ENCODE measurements at regions not wholly inside any gene's neighbourhood (a gene's known extent, or its start where the extent isn't known, plus 50 kb on each side); places are given as distances from the start of the nearest gene placed in this dataset.
A peak's percentile ranks its signal among the peaks of the same experiment; 100 is the strongest.
"Not testable (repeated sequence)": the region's sequence is repeated elsewhere in the genome, so short reads cannot be mapped to it uniquely, and the experiment has no call there.

DNA sequence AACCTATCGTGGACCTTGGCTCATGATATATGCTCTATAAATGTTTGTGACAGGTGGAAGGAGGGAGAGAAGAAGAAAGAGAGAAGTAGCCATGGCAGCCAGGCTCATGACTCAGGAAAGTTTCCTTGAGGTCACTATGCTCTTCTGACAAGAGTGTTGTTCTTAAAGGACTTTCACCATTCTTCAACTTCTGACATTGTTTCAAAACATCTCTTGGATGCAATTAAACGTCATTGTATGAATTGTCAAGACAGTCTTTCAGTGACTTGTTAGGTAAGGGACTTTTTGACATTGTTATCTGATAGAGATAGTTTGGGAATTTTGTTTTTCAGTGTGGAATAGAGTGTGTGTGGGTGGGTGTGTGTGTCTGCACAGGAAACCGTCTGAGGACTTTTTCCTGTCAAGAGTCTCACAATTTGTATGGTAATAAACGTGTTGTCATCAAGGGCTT lies 617.0 kb downstream of the MID1IP1 start:
- DNase-seq: no peak

DNA sequence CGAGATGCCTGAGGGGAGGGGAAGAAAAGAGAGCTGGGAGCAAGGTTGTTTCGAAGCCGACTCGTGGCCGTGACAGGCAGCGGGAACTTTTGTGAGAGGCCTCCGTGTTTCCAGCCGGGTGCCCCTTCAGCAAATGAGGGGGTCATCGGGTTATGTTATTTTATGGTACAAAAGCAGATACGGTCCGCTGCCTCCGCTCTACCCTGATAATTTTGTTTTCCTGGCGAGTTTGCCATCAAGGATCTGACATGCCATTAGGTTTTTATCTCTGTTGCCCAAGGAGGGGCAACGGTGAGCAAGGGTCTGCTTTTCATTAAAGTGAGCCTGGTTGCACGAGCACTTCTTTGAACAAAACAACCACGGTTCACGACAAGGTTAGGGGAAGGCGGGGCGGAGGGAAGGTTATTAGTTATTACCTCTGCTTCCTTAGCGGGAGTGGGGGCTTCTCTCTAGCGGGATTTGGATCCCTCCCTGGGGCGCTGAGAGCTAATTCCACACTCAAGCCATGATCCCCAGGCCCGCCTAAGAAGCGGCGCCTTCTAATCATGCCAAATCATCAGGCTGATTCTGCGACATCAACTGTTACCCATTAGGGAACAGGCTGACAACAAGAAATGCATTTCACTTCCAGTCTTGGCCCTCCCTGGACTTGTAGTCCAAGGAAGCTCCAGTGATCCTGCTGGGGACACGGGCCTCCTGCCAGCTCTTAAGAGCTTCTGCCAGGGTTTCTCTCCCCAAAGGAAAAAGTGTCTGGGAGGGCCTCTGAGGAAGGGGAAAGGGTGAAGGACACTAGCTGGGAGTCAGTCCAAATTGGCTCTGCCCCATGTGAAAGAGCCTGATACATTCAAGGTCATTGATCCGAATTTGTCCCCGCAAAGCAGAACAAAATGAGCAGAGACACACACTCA lies 617.7 kb downstream of the MID1IP1 start:
- no peak for DNase-seq

DNA sequence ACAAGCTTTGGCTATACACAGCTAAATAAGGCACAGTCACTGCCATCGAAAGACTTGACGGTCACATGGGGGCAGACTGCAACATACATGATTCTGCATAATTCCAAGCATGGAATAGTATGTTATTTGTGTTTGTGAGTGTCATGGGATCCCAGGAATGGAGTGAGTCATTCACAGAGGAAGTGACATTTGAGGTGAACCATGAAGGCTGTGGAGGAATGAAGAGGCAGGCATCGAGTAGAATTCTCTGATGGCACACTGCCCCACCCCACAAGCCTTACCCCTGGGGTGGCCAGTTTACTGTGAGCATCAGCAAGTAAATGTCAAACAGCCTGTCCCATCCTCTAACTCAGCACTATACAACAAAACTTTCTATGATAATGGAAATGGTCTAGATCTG lies 619.7 kb downstream of the MID1IP1 start:
- DNase-seq: no peak

DNA sequence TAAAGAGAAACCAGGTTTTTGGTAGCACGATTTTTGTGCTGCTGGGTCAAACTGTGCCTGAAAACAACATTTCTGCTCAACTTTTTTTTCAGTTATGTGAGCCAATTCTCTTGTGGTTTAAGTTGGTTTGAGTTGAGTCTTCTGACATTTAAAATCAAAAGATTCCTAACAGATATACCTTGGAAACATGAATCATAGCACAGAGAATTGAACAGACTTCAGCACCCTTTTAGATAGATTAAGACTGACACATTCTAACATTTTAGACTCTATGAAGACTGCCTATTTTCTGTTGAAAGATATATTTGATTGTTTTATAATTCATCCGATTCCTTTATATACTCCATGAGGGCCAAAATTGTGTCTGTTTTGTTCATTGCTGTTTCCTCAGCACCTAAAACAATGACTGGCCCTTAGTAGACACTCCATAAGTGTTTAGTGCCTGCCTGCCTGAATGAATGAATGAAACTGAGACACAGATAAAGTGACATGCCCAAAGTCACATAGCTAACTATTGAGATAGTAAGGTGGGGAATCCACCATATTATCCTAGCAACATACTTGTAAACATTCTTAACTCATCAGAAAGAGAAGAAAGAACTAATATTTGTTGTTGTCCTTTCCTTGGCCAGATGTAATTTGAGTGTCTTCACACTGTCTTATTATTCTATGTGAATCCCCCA lies 624.0 kb downstream of the MID1IP1 start:
- no peak for DNase-seq

DNA sequence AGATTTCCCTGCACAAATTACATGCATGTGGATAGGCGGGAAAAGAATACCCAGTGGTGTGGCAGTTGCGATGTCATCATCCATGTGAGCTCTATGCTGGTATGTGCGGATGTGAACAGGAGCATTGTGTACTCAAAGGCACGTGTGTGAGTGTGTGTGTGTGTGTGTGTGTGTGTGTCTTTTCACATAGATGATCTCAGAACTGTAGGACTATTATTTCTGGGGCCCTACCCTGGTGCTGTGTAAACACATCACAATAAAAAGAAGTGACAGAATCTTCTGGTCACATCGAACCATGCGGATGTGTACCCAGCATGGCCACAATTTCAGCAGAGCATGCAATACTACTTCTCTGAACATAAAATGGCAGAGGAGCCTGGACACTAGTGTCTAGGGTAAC lies 624.8 kb downstream of the MID1IP1 start:
- DNase-seq: no peak

DNA sequence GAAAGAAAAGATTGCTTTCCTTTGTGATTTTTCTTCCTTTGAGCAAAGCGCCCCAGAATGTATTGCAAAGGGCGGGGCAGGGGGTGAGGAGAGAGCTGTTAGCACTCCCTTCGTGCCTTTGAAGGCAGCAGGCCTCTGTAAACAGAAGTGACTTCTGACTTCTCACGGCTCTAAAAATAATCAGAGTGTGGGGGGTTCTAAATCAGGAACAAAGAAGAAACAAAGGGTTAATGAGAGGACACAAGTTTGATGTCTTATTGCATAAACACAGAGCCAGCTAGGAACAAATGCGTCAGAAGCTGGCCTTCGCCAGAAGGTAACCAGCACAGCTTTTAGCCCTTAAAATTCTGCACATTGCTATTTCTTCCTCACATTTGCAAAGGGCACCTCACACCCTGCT lies 626.2 kb downstream of the MID1IP1 start:
- DNase-seq: no peak

DNA sequence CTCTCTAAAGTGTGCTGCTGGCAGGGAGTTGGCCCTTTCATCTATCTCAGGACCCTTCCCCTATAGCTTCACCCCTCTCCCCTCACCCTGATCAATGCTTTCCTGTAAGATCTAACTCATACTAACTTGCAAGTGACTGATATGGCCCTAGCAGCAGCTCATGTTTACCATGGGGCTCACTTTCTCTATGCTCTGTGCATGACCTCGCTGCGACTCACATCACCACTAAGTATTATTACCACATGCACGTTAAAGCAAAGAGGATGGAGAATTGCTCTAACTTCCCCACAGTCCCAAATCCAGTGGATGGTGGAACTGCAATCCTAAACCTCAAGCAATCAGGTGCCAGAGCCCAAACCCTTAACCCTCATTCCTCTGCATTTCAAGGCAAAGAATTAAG lies 626.6 kb downstream of the MID1IP1 start:
- no peak for DNase-seq

DNA sequence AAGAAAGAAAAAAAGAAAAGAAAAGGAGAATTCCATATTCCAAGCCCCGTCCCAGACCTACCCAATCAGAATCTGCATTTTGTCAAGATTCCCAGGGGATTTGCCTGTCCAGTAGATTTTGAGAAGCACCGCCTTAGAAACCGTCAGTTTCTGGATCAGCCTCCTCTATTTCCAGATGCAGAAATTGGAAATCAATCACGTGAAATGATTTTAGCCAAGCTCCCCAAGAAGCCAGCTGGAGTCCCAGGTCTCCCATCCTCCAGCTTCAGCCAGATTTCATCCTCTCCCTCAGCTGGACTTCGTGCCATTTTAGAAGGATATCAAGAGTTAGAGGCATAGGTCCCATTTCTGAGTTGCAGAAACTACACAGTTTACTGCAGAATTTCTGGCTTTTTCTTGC lies 629.3 kb downstream of the MID1IP1 start:
- DNase-seq: no peak

DNA sequence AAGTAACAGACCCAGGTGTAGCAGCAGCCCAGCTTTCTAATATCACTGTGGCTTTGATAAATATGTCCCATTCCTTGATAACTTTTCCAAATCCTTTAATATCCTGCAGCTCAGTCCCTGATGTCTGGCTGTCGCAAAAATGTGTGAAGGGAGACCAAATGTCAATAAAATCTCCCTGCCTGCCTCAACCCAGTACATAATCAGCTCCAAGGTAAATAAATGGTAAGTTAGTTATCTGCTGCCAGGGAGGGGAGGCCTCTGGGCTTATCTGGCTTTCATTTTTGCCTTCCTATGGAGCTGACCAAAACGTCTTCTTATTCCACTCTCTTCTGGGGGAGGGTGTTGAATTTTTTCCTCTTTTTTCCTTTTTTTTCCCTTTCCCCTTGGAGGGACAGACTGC lies 630.6 kb downstream of the MID1IP1 start:
- no peak for DNase-seq

DNA sequence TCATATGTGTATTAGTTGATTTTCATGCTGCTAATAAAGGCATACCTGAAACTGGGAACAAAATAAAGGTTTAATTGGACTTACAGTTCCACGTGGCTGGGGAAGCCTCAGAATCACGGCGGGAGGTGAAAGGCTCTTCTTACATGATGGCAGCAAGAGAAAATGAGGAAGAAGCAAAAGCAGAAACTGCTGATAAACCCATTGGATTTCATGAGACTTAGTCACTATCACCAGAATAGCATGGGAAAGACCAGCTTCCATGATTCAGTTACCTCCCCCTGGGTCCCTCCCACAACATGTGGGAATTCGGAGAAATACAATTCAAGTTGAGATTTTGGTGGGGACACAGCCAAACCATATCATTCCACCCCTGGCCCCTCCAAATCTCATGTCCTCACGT lies 633.4 kb downstream of the MID1IP1 start:
- not testable (repeated sequence) for DNase-seq

DNA sequence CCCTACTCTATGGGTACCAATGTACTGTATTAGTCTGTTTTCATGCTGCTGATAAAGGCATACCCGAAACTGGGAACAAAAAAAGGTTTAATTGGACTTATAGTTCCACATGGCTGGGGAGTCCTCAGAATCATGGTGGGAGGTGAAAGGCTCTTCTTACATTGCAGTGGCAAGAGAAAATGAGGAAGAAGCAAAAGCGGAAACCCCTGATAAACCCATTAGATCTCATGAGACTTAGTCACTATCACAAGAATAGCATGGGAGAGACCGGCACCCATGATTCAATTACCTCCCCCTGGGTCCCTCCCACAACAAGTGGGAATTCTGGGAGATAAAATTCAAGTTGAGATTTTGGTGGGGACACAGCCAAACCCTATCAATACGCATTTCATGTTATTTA lies 635.3 kb downstream of the MID1IP1 start:
- DNase-seq: not testable (repeated sequence)

DNA sequence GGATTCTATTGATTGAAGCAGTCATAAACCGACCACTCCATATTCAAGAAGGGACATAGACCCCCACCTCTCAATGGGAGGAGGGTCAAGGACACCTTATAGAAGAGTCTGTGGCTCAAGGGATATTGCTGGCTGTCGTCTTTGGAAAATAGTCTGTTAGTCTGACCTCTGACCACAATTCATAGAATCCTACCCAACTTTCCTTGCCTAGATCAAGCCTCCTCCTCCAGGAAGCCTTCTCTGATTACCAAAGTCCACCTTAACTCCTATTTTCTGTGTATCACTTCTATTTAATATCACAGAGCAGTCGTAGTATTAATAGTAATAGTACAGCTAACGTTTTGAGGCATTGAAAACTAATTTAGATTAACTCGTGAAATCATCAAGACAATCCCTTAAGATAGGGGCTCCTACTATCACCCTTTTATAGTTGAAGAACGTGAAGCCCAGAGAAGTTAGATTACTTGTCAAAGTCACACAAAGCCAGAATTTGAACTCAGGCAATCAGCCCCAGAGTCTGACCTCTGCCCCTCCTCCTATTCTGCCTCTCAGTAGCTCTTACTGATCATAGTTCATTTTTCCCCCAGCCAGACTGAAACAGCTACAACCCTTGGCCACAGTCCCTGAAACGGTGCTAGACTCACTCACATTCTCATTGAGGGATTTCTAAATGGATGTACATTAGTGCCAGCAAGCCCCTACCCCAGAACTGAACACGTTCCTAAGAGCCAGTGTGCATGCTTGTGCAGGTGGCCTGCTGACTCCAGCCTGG lies 636.6 kb downstream of the MID1IP1 start:
- no peak for DNase-seq

DNA sequence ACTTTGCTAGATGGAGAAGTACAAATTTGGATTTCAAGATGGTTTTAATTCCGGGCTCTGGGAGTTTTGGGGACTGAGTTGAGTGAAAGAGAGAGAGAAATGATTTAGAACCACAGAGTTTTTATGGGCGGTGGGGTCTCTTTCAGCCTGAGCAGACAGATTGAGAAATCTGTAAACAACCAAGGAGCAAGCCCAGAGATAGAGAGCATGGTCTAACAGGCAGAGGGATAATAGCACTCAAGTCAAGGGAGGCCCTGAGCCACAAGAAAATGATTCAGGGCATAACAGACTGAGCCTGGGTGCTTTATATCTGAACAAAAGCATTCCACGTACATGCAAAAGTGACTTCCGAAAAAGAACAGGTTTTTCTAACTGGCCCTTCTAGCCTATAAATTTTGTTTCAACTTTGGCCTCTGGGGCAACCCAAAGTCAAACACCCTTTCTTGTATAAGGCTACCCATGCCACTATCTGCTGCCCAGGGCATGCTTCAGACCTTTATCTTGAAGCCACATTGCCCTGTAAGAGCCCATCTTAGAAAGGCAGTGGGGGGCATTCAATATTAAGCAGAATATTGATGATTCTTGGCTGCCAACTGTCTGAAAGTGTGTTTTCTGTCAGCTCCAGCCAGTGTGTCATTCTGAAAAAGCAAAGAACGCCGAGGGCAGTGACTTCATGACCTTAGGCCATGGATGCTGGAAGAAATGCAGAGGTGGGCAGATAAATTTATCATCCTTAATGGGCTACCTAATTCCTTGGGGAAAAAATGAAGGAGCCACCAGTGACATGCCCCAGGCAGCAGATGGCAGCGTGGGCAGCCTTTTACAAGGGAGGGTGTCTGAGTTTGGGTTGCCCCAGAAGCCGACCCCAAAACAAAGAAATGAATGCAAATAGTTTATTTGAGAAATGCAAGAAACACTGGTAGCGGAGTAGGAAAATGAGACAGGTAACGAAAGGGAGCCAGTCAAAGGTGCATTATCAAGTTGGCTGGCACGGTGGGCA lies 637.6 kb downstream of the MID1IP1 start:
- DNase-seq: no peak

DNA sequence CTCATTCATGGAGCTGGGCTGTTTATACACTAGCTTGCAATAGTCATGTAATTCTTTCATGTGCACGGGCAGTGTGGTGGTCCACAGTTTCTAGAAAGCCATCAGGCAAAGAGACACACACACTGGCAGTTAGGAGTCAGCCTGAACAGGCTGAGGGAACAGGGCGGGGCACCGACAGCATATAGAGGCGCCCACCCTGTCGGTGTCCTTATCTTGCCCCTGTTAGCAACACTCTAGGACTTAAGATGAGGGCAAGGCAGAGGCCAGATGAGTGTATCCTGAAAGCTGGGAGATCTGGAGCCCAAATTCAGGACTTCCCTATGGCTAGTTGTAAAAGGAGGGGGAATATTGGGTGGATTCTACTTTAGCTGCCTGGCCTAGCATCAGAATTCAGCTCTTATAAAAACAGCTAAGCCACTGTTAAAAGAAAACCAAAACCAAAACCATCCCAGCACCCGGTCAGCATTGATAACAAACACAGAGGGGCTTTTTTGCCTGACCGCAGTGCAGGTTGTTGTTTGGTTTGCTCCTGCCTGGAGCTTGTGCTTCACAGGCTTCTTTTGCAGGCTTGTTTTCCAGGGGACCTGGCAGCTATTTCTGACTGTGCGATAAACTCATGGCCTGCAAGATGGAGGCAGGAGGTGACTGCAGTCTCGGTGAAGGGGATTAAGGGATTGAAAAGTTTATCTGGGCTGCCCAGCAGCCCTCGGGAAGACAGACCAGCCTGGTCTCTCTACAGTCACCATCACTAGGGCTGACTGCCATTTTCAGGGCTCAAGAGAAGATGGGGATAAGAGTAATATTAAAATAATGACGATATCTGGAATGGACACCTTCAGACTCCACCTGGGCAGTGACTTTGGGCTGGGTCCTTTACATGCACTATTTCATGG lies 638.9 kb downstream of the MID1IP1 start:
- no peak for DNase-seq

DNA sequence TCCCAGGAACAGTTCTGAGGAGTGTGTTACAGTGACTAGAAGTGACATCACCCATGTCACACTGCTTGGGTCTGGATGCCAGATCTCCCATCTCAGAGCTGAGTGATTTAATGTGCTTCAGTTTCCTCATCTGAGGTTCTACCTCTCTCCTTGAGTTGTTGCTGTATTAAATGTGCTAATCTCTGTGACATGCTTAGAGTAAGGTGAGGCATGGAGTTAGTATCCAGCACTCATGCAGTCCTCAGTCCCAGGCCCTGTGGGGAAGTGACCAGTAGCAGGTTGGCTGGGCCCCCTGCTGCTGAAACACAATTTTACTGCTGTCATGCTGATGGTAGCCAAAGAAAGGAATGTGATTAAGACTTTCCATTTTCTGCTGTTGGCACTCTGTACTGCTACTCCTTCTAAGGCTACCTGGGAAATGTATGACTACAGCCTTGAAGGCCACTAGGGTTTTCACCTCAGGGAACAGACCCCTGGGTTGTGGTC lies 639.6 kb downstream of the MID1IP1 start:
- no peak for DNase-seq

DNA sequence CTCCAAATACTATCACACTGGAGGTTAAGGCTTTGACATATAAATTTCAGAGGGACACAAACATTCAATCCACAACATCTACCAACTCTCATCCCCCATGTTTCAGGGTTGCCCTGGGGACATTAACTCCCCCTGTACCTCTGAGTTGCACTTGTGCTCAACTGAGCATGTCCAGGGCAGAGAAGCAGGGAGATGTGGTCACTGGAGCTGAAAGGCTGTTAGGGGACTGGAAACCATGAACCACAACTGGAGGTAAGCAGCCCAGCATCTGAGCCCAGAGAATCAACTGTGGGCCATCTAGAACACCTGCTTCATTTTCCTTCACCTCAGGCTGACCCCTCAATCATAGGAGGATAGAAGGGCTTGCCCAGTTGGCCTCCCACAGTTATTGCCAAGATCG lies 641.1 kb downstream of the MID1IP1 start:
- no peak for DNase-seq

DNA sequence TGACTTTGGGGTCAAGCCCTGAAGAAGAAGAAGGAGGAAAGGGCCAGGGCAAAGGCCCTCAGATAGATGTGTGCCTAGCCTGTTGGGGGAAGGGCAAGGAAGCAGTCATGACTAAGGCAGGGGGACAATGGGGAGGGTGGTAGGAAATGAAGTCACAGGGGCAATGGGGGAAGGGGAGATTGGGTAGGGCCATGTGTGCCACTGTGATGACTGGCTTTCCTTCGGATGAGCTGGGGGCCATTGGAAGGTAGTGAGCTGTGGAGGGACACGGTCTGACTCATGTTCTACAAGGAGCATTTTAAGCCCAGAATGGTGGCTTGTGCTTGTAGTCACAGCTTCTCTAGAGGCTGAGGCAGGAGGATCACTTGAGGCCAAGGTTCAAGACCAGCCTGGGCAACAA lies 642.0 kb downstream of the MID1IP1 start:
- DNase-seq: no peak

DNA sequence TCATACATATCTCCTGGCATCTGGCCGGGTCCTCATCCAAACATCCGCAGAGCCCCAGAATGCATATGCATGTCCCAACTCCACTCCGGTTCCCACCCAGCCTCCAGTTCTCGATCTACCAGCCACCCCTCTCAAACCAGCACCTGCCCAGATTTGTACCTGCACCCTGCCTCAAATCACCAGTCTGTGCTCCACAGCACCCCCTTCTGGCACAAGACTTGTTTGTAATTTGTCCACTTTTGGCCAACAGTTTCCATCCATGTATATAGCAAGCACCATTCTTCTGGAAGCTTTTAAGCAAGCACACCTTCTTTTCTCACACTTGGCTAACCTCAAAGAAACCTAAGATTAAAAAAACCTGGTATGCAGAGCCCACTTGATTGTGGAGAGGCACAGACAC lies 644.1 kb downstream of the MID1IP1 start:
- peak; percentile 21 to 39 for DNase-seq

DNA sequence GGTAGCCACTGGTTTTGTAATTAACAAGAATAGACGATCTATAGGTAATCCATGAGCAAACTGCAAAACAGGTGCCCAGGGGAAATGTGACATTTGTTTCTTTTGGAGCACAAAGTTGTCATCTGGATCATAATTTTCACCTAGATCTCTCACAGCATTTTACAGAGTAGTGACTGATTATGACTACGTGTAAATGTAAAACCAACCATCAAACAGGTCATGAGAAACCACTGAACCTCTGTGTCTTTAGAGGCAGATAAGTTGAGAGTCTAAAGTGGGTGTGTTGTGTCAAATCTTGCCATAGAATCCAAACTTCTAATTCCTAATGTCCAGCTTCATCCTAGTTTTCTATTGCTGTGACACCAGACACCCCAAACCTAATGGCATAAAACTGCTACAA lies 648.1 kb downstream of the MID1IP1 start:
- no peak for DNase-seq

DNA sequence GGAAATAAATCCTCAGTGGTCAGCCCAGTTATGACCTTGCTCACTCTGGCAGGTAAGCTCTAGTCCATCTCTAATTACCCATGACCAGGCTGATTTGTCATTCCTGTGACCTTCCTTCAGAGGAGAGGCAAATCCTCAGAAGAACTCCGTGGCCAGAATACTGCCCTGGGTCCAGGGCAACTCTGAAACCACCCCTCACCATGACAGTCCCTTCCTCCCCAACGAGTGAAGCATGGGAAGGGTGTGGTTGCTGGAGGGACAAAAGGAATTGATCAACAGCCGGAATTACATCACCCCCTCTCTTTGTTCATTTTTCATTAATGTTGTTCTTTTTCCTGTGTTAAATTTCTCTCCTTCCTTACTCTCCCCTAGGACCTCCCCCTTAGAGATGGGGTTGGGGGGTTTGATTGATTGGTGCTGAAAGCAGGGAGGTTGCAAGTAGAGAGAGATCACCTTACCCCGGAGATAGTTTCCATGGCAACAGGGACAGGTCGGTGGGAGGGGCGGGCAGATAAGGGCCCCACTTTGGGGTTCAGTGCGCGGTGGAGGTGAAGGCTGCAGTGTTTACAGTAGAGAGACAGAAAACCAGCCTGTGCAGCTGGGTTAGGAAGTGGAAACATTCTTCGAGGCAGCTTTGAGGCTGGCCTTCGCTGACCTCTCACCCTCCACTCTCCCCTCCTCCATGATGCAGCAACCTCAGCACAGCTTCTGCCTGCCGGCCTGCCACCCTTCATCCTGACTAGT lies 647.4 kb downstream of the BCOR start:
- no peak for DNase-seq

All from NCI-H2081 (cell line).